ENCODE measurements at regions not wholly inside any gene's neighbourhood (a gene's known extent, or its start where the extent isn't known, plus 50 kb on each side); places are given as distances from the start of the nearest gene placed in this dataset.
"Not testable (repeated sequence)": the region's sequence is repeated elsewhere in the genome, so short reads cannot be mapped to it uniquely, and the experiment has no call there.

GRCh38 chr17:31686495-31686894, 172.5 kb downstream of the COPRS start:
- DNase-seq (ENCODE audit: low spot score in 2 of 2): no peak
- FAIRE-seq: no peak

GRCh38 chr17:31684901-31685300, 174.1 kb downstream of the COPRS start:
- DNase-seq (ENCODE audit: low spot score in 2 of 2) (no peak), FAIRE-seq (no peak)

- no peak for FAIRE-seq
- no peak for DNase-seq (ENCODE audit: low spot score in 2 of 2)
Measured at GRCh38 chr17:31680126-31680525, 178.9 kb downstream of the COPRS start.

- FAIRE-seq (no peak), DNase-seq (ENCODE audit: low spot score in 2 of 2) (no peak)
Measured at GRCh38 chr17:31679667-31680066, 179.4 kb downstream of the COPRS start.

- DNase-seq (ENCODE audit: low spot score in 2 of 2): no peak
- FAIRE-seq: no peak
Measured at GRCh38 chr17:31678431-31678830, 180.6 kb downstream of the COPRS start.

- no peak for DNase-seq (ENCODE audit: low spot score in 2 of 2)
Measured at GRCh38 chr17:31677681-31678080, 181.4 kb downstream of the COPRS start.

GRCh38 chr17:31677036-31677435, 182.0 kb downstream of the COPRS start:
- DNase-seq (ENCODE audit: low spot score in 2 of 2) (no peak), FAIRE-seq (no peak)

More at GRCh38 chr17:31677681-31678080, 181.4 kb downstream of the COPRS start:
- no peak for FAIRE-seq

GRCh38 chr17:31675392-31675791, 183.7 kb downstream of the COPRS start:
- not testable (repeated sequence) for DNase-seq (ENCODE audit: low spot score in 2 of 2); FAIRE-seq

- no peak for FAIRE-seq
Measured at GRCh38 chr17:31674717-31675349, 184.2 kb downstream of the COPRS start.

GRCh38 chr17:31674305-31674704, 184.7 kb downstream of the COPRS start:
- FAIRE-seq: no peak
- no peak for DNase-seq (ENCODE audit: low spot score in 2 of 2)

More at GRCh38 chr17:31674717-31675349, 184.2 kb downstream of the COPRS start:
- DNase-seq (ENCODE audit: low spot score in 2 of 2): no peak

GRCh38 chr17:31673076-31673475, 186.0 kb downstream of the COPRS start:
- FAIRE-seq (no peak), DNase-seq (ENCODE audit: low spot score in 2 of 2) (no peak)

- DNase-seq (ENCODE audit: low spot score in 2 of 2): no peak
- FAIRE-seq: no peak
Measured at GRCh38 chr17:31672161-31672819, 186.8 kb downstream of the COPRS start.

- FAIRE-seq: no peak
- DNase-seq (ENCODE audit: low spot score in 2 of 2): no peak
Measured at GRCh38 chr17:31663576-31663975, 195.5 kb downstream of the COPRS start.

GRCh38 chr17:31660684-31661083, 198.4 kb downstream of the COPRS start:
- FAIRE-seq (no peak), DNase-seq (ENCODE audit: low spot score in 2 of 2) (no peak)

- no peak for FAIRE-seq
- no peak for DNase-seq (ENCODE audit: low spot score in 2 of 2)
Measured at GRCh38 chr17:31657876-31658275, 201.2 kb downstream of the COPRS start.

GRCh38 chr17:31654936-31655335, 204.1 kb downstream of the COPRS start:
- DNase-seq (ENCODE audit: low spot score in 2 of 2): no peak
- no peak for FAIRE-seq

- DNase-seq (ENCODE audit: low spot score in 2 of 2) (no peak), FAIRE-seq (no peak)
Measured at GRCh38 chr17:31653691-31654090, 205.4 kb downstream of the COPRS start.

GRCh38 chr17:31650756-31651520, 208.1 kb downstream of the COPRS start:
- DNase-seq (ENCODE audit: low spot score in 2 of 2): no peak
- FAIRE-seq: no peak

- FAIRE-seq: no peak
- DNase-seq (ENCODE audit: low spot score in 2 of 2): no peak
Measured at GRCh38 chr17:31649302-31649701, 209.7 kb downstream of the COPRS start.

GRCh38 chr17:31647661-31648060, 211.4 kb downstream of the COPRS start:
- FAIRE-seq: no peak

GRCh38 chr17:31646642-31647041, 212.4 kb downstream of the COPRS start:
- FAIRE-seq (no peak), DNase-seq (ENCODE audit: low spot score in 2 of 2) (no peak)

More at GRCh38 chr17:31647661-31648060, 211.4 kb downstream of the COPRS start:
- no peak for DNase-seq (ENCODE audit: low spot score in 2 of 2)
